Lower lobe of right lung (tissue), 2 donors: ENCODE measurements at regions not wholly inside any gene's neighbourhood (a gene's known extent, or its start where the extent isn't known, plus 50 kb on each side); places are given as distances from the start of the nearest gene placed in this dataset.
A peak's percentile ranks its signal among the peaks of the same experiment; 100 is the strongest.

ENCODE experiments used
- ATAC-seq, 2 donors: fragments of 200-7000 bp; cut with Tn5 transposase; one replicate each; pipeline ENCODE4 v1.9.1; 2020 to 2022; ENCODE audit warnings: mild to moderate bottlenecking in 2 of 2, moderate library complexity in 2 of 2
- DNase-seq: peaks from one replicate; pipeline ENCODE4 v3.0.0-alpha.2; 2020
- H3K27ac ChIP-seq: fragments of 200-600 bp; one replicate; pipeline ENCODE4 v1.8.0; 2022
- H3K27me3 ChIP-seq: fragments of 200-600 bp; one replicate; pipeline ENCODE4 v1.8.0; 2022; ENCODE audit warnings: low read depth
- H3K36me3 ChIP-seq: fragments of 200-600 bp; one replicate; pipeline ENCODE4 v1.8.0; 2022; ENCODE audit warnings: mild to moderate bottlenecking
- H3K4me1 ChIP-seq: fragments of 200-600 bp; one replicate; pipeline ENCODE4 v1.8.0; 2022
- H3K4me3 ChIP-seq: fragments of 200-600 bp; one replicate; pipeline ENCODE4 v1.8.0; 2022; ENCODE audit warnings: mild to moderate bottlenecking
- H3K9me3 ChIP-seq: fragments of 200-600 bp; one replicate; pipeline ENCODE4 v1.8.0; 2022
- CTCF ChIP-seq: fragments of 200-600 bp; IDR thresholded peaks from one replicate; pipeline ENCODE4 v1.8.0; 2022; ENCODE audit warnings: antibody characterized with exemption, mild to moderate bottlenecking
- intact Hi-C: fragments of 100-400 bp; cut with DNase I; formaldehyde crosslinking; loops from one replicate; pipeline ENCODE4 v1.11.0; 2022
- donor health status: DM: no; HTN: yes; CAD: no; lungs with severe emphysema.

GRCh38 chr12:125487336-125487735 lies 422.1 kb downstream of the AACS start:
- intact Hi-C loops, result no loop called here
- Histone ChIP-seq H3K9me3 (no peaks in the 10 kb centered on the region), H3K36me3 (no peaks in the 10 kb centered on the region), H3K4me1 (no peaks in the 10 kb centered on the region), H3K27me3 (no peaks in the 10 kb centered on the region), H3K4me3 (no peak overlapping the region), H3K27ac (no peak overlapping the region)
- ATAC-seq (no peak), DNase-seq (no peak)
- TF ChIP-seq CTCF, result no peak

GRCh38 chr12:125491553-125491952 lies 426.3 kb downstream of the AACS start:
- H3K27ac ChIP-seq, result no peak overlapping the region
- intact Hi-C loops, result no loop called here
- H3K4me3 ChIP-seq, result no peak overlapping the region
- no peaks in the 10 kb centered on the region for H3K36me3 ChIP-seq
- no peak for DNase-seq
- no peaks in the 10 kb centered on the region for H3K4me1 ChIP-seq
- ATAC-seq, result no peak
- no peaks in the 10 kb centered on the region for H3K27me3 ChIP-seq
- H3K9me3 ChIP-seq, result no peaks in the 10 kb centered on the region
- no peak for TF ChIP-seq CTCF

- no peaks in the 10 kb centered on the region for H3K4me1 ChIP-seq
- no peak for TF ChIP-seq CTCF
- H3K4me3 ChIP-seq, result no peak overlapping the region
- no peak for DNase-seq
- peak in 1 of 2 donors; percentile 35 for ATAC-seq
- H3K27ac ChIP-seq, result no peak overlapping the region
- intact Hi-C loops, result no loop called here
- H3K27me3 ChIP-seq, result no peaks in the 10 kb centered on the region
- no peaks in the 10 kb centered on the region for H3K9me3 ChIP-seq
- H3K36me3 ChIP-seq, result no peaks in the 10 kb centered on the region
Observed at GRCh38 chr12:125492354-125493270, 427.4 kb downstream of the AACS start.

GRCh38 chr12:125493704-125494308 lies 428.6 kb downstream of the AACS start:
- no peak for TF ChIP-seq CTCF
- H3K9me3 ChIP-seq, result no peaks in the 10 kb centered on the region
- DNase-seq (no peak), ATAC-seq (no peak)
- no peak overlapping the region for H3K27ac ChIP-seq
- no peaks in the 10 kb centered on the region for H3K27me3 ChIP-seq
- no peaks in the 10 kb centered on the region for H3K36me3 ChIP-seq
- no peaks in the 10 kb centered on the region for H3K4me1 ChIP-seq
- intact Hi-C loops, result no loop called here
- no peak overlapping the region for H3K4me3 ChIP-seq

GRCh38 chr12:125503128-125503527 lies 437.9 kb downstream of the AACS start:
- intact Hi-C loops, result no loop called here
- ATAC-seq, result no peak
- Histone ChIP-seq H3K9me3 (no peaks in the 10 kb centered on the region), H3K4me3 (no peak overlapping the region), H3K36me3 (no peaks in the 10 kb centered on the region), H3K4me1 (no peaks in the 10 kb centered on the region), H3K27me3 (no peaks in the 10 kb centered on the region), H3K27ac (no peak overlapping the region)
- no peak for DNase-seq
- TF ChIP-seq CTCF, result no peak
